ENCODE measurements at regions not wholly inside any gene's neighbourhood (a gene's known extent, or its start where the extent isn't known, plus 50 kb on each side); places are given as distances from the start of the nearest gene placed in this dataset.
A peak's percentile ranks its signal among the peaks of the same experiment; 100 is the strongest.
"Not testable (repeated sequence)": the region's sequence is repeated elsewhere in the genome, so short reads cannot be mapped to it uniquely, and the experiment has no call there.

DNA sequence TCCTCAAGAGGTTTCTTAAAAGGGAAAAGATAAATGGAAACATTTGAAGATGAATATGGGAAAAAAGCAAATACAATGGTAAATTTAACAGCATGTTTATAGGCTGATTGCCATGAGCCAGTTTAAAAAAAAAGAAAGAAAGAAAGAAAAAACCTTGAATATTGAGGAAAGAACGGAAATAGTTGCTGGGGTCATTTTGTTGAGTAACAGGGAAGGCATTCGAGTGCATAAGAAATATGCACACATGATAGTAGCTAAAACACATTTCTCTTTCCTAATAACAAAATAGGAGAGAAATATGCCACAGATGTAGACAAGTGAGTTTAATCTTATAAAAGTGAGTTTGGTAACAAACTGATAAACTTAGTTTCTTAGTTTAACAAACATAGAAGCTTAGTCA is 864.6 kb upstream of the ACO1 start:
- Mint-ChIP-seq H3K27me3 (no peaks in the 10 kb centered on the region), H3K4me1 (no peaks in the 10 kb centered on the region), H3K36me3 (ENCODE audit: low read depth) (no peaks in the 10 kb centered on the region), H3K27ac (no peak overlapping the region), H3K9me3 (peaks cover 6% of the 10 kb centered on the region), H3K4me3 (no peak overlapping the region)
- DNase-seq = no peak
- ChIA-PET POLR2A (no interaction called here), CTCF (no interaction called here)

DNA sequence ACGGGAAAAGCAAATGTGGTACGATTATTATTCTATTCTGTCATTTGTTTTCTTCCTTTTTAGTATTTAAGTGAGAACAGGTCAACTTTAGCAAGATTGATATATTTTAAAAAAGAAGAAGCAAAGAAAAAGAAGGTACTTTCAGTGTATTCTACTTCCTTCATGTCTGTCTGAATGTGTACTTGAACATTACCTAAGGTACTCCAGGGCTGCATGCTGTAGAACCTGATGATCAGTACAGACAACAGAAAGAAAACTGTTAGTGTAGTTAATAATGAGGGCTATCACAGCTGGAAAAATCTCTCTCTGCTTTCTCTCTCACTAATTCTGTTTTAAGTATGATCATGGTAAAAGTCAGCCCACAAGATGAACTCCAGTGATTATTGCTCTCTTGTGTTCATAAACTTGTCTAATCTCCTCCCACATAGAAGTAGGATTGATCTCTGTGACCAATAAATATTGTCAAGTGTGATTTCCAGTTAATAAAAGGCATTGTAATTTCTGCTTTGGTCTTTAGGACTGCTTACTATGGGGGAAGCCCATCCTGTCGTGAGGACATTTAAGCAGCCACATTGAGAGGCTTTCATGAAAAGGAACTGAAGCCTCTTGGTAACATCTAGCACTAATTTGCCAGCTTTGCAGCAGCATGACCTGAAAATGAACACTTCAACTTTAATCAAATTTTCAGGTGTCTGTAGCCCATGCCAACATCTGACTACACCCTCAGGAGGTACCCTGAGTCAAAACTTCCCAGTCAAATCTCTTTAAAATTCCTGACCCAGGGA is 864.0 kb upstream of the ACO1 start:
- ChIA-PET POLR2A (no interaction called here), CTCF (no interaction called here)
- Mint-ChIP-seq H3K4me1 (no peaks in the 10 kb centered on the region), H3K36me3 (ENCODE audit: low read depth) (no peaks in the 10 kb centered on the region), H3K4me3 (no peak overlapping the region), H3K27ac (no peak overlapping the region), H3K27me3 (no peaks in the 10 kb centered on the region), H3K9me3 (peaks cover 2% of the 10 kb centered on the region)
- DNase-seq = no peak

DNA sequence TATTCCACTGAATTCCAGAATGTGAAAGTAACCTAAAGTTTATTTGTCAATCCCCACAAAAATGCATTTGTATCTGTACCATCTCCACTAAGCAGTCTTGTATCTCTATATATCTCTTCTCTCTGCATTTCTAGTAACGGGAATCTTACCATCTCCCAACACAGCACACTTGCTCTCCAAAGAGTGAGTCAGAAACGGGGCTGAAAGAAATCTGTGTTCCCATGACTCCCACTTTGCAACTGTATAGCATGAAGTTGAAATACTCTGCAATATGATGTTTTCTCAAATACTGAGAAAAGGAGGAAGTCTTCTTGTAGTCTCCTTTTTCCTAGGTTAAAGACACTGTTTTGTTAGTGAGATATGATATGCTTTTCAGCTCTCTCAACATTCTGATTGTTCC is 848.8 kb upstream of the ACO1 start:
- H3K4me3 Mint-ChIP-seq = no peak overlapping the region
- no peaks in the 10 kb centered on the region for H3K36me3 Mint-ChIP-seq (ENCODE audit: low read depth)
- no peak for DNase-seq
- POLR2A ChIA-PET = no interaction called here
- no peaks in the 10 kb centered on the region for H3K27me3 Mint-ChIP-seq
- CTCF ChIA-PET = no interaction called here
- H3K4me1 Mint-ChIP-seq = no peaks in the 10 kb centered on the region
- H3K27ac Mint-ChIP-seq = no peak overlapping the region
- peaks cover 3% of the 10 kb centered on the region for H3K9me3 Mint-ChIP-seq

DNA sequence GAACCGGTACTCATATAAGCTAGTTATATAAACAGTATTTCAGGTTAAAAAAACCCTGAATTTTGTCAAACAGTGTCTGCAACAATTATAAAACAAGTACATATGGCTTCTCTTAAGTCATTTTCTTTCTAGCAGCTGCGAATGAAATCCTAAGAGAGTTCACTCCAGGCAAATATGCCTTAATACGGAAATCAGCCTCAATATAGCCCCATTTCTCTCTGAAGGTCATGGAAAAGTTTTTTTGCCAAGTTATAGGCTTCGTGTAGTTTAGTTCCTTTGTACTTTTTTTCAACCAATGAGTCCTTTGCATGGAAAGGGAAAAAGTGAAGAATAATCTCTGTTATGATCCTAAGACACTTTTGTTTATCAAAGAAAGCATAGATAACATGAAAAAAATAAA is 848.0 kb upstream of the ACO1 start:
- Mint-ChIP-seq H3K9me3 (peaks cover 3% of the 10 kb centered on the region), H3K4me1 (peaks cover under 1% of the 10 kb centered on the region), H3K4me3 (no peak overlapping the region), H3K36me3 (ENCODE audit: low read depth) (no peaks in the 10 kb centered on the region), H3K27me3 (no peaks in the 10 kb centered on the region), H3K27ac (no peak overlapping the region)
- POLR2A ChIA-PET = no interaction called here
- DNase-seq = no peak
- CTCF ChIA-PET = no interaction called here

DNA sequence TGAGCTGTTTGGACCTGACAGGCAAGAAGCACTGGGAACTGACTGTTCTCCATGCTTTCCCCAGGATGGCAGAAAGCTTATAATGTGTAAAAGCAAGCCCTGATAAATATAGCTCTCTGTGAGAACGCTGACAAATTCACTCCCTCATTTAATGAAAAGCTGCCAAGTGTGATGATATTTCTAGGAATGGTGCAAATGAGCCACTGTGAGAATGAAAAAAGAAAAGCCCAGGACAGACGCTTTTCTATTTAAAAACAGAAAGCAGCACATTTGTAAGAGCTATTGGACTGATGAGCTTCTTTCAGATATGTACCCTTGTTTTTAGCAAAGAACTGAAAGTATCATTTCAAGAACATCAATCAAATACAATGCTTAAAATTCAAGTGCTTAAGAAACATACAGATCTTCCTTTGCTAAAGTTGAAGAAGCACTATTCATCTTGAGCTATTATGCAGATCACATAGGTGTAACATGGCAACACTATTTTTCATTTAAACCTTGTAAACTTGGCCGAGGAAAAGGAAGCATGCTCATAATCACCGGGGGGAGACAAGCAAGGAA is 842.6 kb upstream of the ACO1 start:
- CTCF ChIA-PET = no interaction called here

DNA sequence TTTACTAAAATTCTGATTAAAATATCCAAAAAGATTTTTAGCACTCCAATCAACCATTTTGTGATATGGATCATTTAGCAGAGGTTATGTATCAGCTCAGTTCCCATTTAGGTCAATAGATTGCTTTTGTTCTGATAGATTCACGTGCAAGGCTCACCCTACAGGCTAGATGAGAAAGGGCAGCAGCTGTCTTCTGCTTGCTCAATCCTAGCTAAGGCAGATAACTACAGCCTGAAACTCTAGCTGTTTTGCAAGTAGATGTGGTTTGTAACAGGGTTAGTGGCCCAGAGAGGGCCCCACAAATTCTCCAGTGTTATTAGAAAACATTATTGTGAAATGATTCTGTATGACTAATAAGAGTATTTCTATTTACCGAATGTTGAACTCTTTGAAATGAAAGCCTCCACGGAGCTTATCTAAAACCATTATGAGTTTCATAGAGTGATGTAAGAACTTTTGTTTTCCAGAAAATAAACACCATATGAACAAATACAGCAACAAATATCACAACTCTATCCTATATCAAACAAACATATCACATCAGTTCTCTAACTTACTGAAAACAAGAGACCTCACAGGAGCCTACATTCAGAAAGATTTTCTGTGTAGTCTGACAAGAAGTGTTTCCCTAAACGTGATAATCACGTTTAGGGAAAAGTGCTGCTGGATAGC is 841.9 kb upstream of the ACO1 start:
- Mint-ChIP-seq H3K27ac (no peak overlapping the region), H3K4me3 (no peak overlapping the region), H3K27me3 (no peaks in the 10 kb centered on the region), H3K9me3 (no peaks in the 10 kb centered on the region), H3K36me3 (ENCODE audit: low read depth) (no peaks in the 10 kb centered on the region), H3K4me1 (peaks cover 8% of the 10 kb centered on the region)
- ChIA-PET POLR2A (no interaction called here), CTCF (no interaction called here)
- peak; percentile 9 for DNase-seq

More for the DNA sequence above, 842.6 kb upstream of the ACO1 start:
- Mint-ChIP-seq H3K4me1 (peaks cover 8% of the 10 kb centered on the region), H3K27me3 (no peaks in the 10 kb centered on the region), H3K4me3 (no peak overlapping the region), H3K36me3 (ENCODE audit: low read depth) (no peaks in the 10 kb centered on the region), H3K9me3 (no peaks in the 10 kb centered on the region), H3K27ac (no peak overlapping the region)
- POLR2A ChIA-PET = no interaction called here
- DNase-seq = no peak

DNA sequence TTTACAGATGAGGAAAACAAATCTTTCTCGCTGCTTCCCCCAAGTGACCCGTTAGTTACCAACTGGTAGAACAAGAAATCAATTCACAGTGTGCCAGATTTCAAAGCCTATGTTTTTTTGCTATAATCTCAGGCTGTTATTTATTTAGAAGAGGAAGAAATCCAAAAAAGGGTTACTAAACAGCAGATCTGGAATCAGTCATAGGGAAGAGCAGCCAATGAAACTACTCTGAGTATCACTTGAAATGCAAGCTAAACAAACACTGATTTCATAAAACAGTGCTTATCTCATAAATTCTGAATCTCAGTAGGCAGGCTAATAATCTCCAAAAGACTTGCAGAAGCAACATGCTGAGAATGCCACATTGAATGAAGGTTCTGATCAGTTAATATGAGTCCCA is 829.5 kb upstream of the ACO1 start:
- no peak for DNase-seq
- no peaks in the 10 kb centered on the region for H3K4me1 Mint-ChIP-seq
- POLR2A ChIA-PET = no interaction called here
- H3K9me3 Mint-ChIP-seq = peaks cover 3% of the 10 kb centered on the region
- CTCF ChIA-PET = no interaction called here
- no peaks in the 10 kb centered on the region for H3K36me3 Mint-ChIP-seq (ENCODE audit: low read depth)
- H3K27me3 Mint-ChIP-seq = no peaks in the 10 kb centered on the region
- H3K4me3 Mint-ChIP-seq = no peak overlapping the region
- H3K27ac Mint-ChIP-seq = no peak overlapping the region

DNA sequence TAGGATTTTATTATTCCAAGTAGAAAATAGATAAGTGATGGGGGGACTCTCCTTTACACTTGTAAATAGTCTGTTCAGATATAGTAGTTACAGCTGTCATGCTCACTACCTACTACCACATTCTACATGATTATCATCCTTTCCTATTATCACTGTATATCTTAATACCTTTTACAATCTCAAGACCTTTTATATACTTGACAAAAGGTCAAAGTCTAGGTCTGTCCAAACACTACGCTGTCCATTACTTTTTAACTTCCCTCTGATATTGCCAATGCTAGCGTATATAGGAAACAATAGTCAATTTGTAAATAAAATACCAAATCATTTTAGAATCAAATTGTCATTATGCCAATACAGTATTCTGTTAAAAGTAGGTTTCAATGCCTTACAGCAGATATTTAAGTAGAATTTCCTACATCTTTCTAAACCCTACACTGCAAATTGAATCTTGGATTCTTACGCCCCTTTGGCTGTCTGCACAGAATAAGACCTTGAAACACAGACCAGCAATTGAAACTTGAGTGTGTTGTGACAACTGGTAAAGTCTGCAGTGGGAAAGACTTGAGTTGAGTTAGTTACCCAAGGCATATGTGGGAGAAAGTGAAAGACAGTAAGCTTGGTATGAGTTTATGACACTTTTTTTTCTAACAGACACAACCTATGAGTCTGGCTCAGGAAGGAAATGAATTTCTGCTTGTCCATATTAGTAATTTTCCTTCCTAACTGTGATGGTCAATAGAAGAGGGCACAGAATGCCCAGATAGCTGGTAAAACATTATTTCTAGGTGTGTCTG is 827.6 kb upstream of the ACO1 start:
- no peak for DNase-seq
- H3K36me3 Mint-ChIP-seq (ENCODE audit: low read depth) = no peaks in the 10 kb centered on the region
- peaks cover 3% of the 10 kb centered on the region for H3K9me3 Mint-ChIP-seq
- no peaks in the 10 kb centered on the region for H3K27me3 Mint-ChIP-seq
- H3K4me3 Mint-ChIP-seq = no peak overlapping the region
- H3K27ac Mint-ChIP-seq = no peak overlapping the region
- H3K4me1 Mint-ChIP-seq = no peaks in the 10 kb centered on the region
- ChIA-PET CTCF (interaction anchor here (0.6 kb wide), 1 partner anchor 253 kb away, joined by 3 read pairs; no protein-coding TSS in a partner anchor), POLR2A (no interaction called here)

DNA sequence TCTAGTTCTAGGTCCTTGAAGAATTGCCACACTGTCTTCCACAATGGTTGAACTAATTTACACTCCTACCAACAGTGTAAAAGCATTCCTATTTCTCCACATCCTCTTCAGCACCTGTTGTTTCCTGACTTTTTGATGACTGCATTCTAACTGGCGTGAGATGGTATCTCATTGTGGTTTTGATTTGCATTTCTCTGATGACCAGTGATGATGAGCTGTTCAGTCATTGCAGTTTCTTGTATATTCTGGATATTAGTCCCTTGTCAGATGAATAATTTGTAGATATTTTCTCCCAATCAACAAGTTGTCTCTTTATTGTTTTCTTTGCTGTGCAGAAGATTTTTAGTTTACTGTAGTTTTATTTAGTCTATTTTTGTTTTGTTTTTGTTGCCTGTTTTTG is 812.3 kb upstream of the ACO1 start:
- H3K4me1 Mint-ChIP-seq; DNase-seq; CTCF ChIA-PET; H3K36me3 Mint-ChIP-seq (ENCODE audit: low read depth); H3K9me3 Mint-ChIP-seq; H3K27me3 Mint-ChIP-seq; H3K27ac Mint-ChIP-seq; POLR2A ChIA-PET; H3K4me3 Mint-ChIP-seq: not testable (repeated sequence)

DNA sequence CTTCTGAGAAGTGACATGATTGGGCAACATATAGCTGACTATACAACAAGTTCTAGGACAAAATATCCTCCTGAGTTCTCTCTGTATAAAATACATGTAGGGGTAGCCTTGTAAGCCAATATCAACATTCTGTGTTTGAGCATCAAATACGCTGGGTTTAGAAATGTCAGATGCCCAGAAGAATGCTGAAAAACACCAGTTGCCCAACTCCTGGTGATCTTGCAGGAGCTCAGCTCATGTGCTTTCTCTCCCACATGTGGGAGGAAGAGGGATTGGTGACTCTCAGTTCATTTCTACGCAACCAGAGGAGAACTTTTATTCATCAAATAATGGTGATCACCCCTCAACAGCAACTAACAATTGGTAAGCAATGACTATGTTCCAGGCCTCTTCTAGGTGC is 810.9 kb upstream of the ACO1 start:
- H3K4me1 Mint-ChIP-seq = no peaks in the 10 kb centered on the region
- ChIA-PET CTCF (no interaction called here), POLR2A (no interaction called here)
- H3K27ac Mint-ChIP-seq = no peak overlapping the region
- H3K9me3 Mint-ChIP-seq = peaks cover 2% of the 10 kb centered on the region
- H3K4me3 Mint-ChIP-seq = no peak overlapping the region
- no peak for DNase-seq
- no peaks in the 10 kb centered on the region for H3K36me3 Mint-ChIP-seq (ENCODE audit: low read depth)
- H3K27me3 Mint-ChIP-seq = no peaks in the 10 kb centered on the region

DNA sequence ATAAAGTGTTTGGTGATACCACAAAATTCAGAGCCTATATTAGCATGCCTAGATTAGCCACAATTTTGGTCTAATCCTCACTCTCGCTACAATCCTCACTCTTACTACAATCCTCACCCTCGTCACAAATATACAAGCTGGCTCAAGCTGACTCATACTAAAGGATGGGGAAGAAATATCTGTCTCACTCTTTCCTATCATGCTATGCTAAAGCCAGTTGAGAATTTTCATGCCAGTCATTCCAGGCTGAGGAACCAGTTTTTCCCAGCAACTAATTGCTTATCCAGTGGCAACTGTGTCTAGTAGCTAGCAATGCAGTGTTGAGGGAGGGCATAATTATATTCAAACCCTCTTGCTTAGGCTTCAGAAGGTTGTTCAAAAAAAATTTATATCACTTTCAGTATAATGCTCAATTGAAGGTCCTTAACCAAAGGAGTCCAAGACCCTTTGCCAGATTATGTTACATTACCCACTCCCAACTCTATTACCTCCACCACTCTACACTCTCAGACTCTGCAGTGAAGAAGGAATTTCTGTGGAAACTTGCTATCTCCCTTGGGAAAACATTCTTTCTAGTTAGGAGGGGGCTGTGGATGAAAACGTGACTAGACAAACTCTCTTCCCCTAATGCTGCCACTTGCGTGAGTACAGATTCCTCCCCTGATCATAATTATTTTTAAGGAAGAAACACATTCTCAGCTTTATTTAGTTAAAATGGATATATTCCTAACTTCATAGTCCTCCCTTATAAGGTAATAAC is 810.3 kb upstream of the ACO1 start:
- H3K4me3 Mint-ChIP-seq = no peak overlapping the region
- peaks cover 2% of the 10 kb centered on the region for H3K9me3 Mint-ChIP-seq
- DNase-seq = no peak
- H3K27me3 Mint-ChIP-seq = no peaks in the 10 kb centered on the region
- H3K27ac Mint-ChIP-seq = no peak overlapping the region
- H3K4me1 Mint-ChIP-seq = no peaks in the 10 kb centered on the region
- ChIA-PET CTCF (no interaction called here), POLR2A (no interaction called here)
- H3K36me3 Mint-ChIP-seq (ENCODE audit: low read depth) = no peaks in the 10 kb centered on the region

DNA sequence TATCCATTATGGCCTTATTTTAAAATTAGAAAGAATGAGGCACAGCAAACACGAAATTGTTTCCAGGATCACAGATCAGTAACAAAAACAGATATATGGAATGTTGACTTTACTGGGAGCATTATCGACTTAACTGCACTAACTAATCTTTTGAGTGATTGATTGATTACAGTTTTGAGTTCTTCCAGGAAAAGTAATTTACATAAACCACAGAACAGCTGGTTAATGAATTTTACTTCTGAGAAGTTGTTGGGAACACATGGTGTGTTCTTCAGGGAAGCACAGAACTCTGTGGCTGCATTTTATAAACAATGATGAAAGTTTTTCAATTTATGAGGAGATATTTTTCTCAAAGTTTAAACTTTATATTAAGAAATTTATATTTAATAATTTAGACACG is 802.4 kb upstream of the ACO1 start:
- CTCF ChIA-PET = no interaction called here
- Mint-ChIP-seq H3K27ac (no peak overlapping the region), H3K9me3 (no peaks in the 10 kb centered on the region), H3K4me1 (no peaks in the 10 kb centered on the region), H3K36me3 (ENCODE audit: low read depth) (no peaks in the 10 kb centered on the region), H3K27me3 (no peaks in the 10 kb centered on the region), H3K4me3 (no peak overlapping the region)
- DNase-seq = no peak
- POLR2A ChIA-PET = no interaction called here

DNA sequence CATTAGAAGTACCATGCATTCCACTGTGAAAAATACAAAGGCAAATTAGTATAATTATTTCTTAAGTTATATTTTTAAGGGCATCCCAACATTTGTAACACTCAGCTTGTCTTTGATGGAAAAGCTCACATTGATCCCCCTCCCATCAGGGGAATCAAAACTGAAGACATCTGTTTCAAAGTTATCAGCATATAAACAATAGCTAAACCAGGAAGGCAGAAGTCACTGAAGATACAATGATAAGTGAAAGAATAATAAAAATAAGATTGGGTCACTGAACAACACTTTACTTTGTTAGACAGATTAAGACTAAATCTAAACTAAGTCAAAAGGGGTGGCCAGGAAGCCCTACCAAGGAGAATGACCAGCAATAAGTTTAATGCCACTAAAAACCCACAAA is 801.9 kb upstream of the ACO1 start:
- no peaks in the 10 kb centered on the region for H3K27me3 Mint-ChIP-seq
- H3K9me3 Mint-ChIP-seq = no peaks in the 10 kb centered on the region
- no peaks in the 10 kb centered on the region for H3K4me1 Mint-ChIP-seq
- POLR2A ChIA-PET = no interaction called here
- CTCF ChIA-PET = no interaction called here
- no peaks in the 10 kb centered on the region for H3K36me3 Mint-ChIP-seq (ENCODE audit: low read depth)
- no peak overlapping the region for H3K27ac Mint-ChIP-seq
- no peak overlapping the region for H3K4me3 Mint-ChIP-seq
- no peak for DNase-seq

Measured in activated CD4-positive, alpha-beta T cell treated with anti-CD3 and anti-CD28 coated beads, Interleukin-2, amount 10 ng/mL, durations not matched to agents 7 days and 5 days (primary cell).